HepG2 (cell line): ENCODE measurements at regions not wholly inside any gene's neighbourhood (a gene's known extent, or its start where the extent isn't known, plus 50 kb on each side); places are given as distances from the start of the nearest gene placed in this dataset.

Experiments used
- ATAC-seq: fragments of 200-7000 bp; cut with Tn5 transposase; 3 replicates; pipeline ENCODE4 v1.9.1; 2020; ENCODE audit warnings: mild to moderate bottlenecking, moderate library complexity
- BruUV-seq: library from RNA; stranded (reverse); fragments of 400-500 nt; replicated peaks from 2 replicates; lab custom pipeline; 2021; lab: Mats Ljungman, UMichigan
- CTCF ChIA-PET: fragments of 300-600 bp; formaldehyde crosslinking; extraction: SDS; loops from one replicate; lab custom pipeline; 2021; ENCODE audit warnings: low total read pairs, inconsistent platforms, low intra/inter-chr PET ratio; lab: Yijun Ruan, JAX
- POLR2A ChIA-PET: fragments of 350-600 bp; sonication (Branson Sonifier 250); formaldehyde crosslinking; loops from one replicate; lab custom pipeline; 2020; ENCODE audit warnings: antibody characterized with exemption, inconsistent platforms; lab: Yijun Ruan, JAX
- DNase-seq: peaks from one replicate; pipeline ENCODE4 v3.0.0-alpha.2; 2015; ENCODE audit warnings: low spot score
- FAIRE-seq: peaks from 3 replicates; lab custom pipeline; 2011; peaks lifted over from hg19 to GRCh38; lab: Jason Lieb, UNC
- H2AFZ ChIP-seq: one replicate; pipeline ENCODE4 v1.6.1; 2011; ENCODE audit warnings: low read length, inconsistent platforms
- H3K27ac ChIP-seq: fragments of 300-600 bp; 3 replicates; pipeline ENCODE4 v1.8.0; 2011; ENCODE audit warnings: mixed run types, mild to moderate bottlenecking, mixed read lengths, low read length, inconsistent platforms; ENCODE audit not compliant: insufficient read depth; ENCODE audit errors: extremely low read length
- H3K27me3 ChIP-seq, 2 experiments: fragments of 200-600 bp in 1 of 2; 2 replicates in 1 of 2; 3 replicates in 1 of 2; pipeline versions ENCODE4 v1.6.0 to v1.8.0; 2011; ENCODE audit warnings: low read length in 2 of 2, mild to moderate bottlenecking in 2 of 2, moderate library complexity in 2 of 2, inconsistent platforms in 1 of 2; ENCODE audit not compliant: insufficient read depth in 2 of 2, control insufficient read depth in 1 of 2
- H3K36me3 ChIP-seq, 2 experiments: fragments of 200-600 bp in 1 of 2; replicated peaks in 1 of 2; 2 replicates in 1 of 2; 3 replicates in 1 of 2; pipeline versions ENCODE4 v1.5.1 to v1.8.0; 2011; ENCODE audit warnings: low read length in 2 of 2, inconsistent platforms in 1 of 2; ENCODE audit not compliant: insufficient read depth in 2 of 2, control insufficient read depth in 1 of 2
- H3K4me1 ChIP-seq: 2 replicates; pipeline ENCODE4 v1.5.1; 2012; ENCODE audit warnings: low read length, inconsistent platforms; ENCODE audit not compliant: insufficient read depth
- H3K4me2 ChIP-seq: 2 replicates; pipeline ENCODE4 v1.6.0; 2011; ENCODE audit warnings: low read depth, low read length, inconsistent platforms
- H3K4me3 ChIP-seq, 3 experiments: fragments of 200-600 bp in 1 of 3; sonication (generic), shearing (Covaris generic) in 1 of 3; replicated peaks in 1 of 3; 2 replicates each; pipeline ENCODE4 v1.5.1; 2011 to 2016; ENCODE audit warnings: low read length in 3 of 3, inconsistent platforms in 2 of 3, low read depth in 2 of 3, mild to moderate bottlenecking in 2 of 3, control low read depth in 1 of 3, mixed read lengths in 1 of 3; ENCODE audit not compliant: insufficient read depth in 1 of 3
- H3K79me2 ChIP-seq: one replicate; pipeline ENCODE4 v1.6.1; 2011; ENCODE audit warnings: low read length, inconsistent platforms; ENCODE audit not compliant: insufficient read depth
- H3K9ac ChIP-seq: 2 replicates; pipeline ENCODE4 v1.6.0; 2011; ENCODE audit warnings: mild to moderate bottlenecking, low read depth, low read length, inconsistent platforms; ENCODE audit not compliant: insufficient read depth
- H3K9me3 ChIP-seq: 2 replicates; pipeline ENCODE4 v1.5.1; 2012; ENCODE audit warnings: mild to moderate bottlenecking, low read length
- H4K20me1 ChIP-seq: 2 replicates; pipeline ENCODE4 v1.6.0; 2011; ENCODE audit warnings: inconsistent platforms, mild to moderate bottlenecking, low read length, moderate library complexity; ENCODE audit not compliant: insufficient read depth
- JDP2 ChIP-seq: sonication (generic); formaldehyde crosslinking; IDR thresholded peaks from 2 replicates; pipeline ENCODE4 v1.8.1; 2022; ENCODE audit warnings: missing genetic modification reagents, borderline replicate concordance
- KMT2A ChIP-seq: sonication (generic); formaldehyde crosslinking; IDR thresholded peaks from 2 replicates; pipeline ENCODE4 v1.4.0; 2020; ENCODE audit warnings: missing genetic modification reagents
- TEAD3 ChIP-seq: optimal IDR thresholded peaks from 2 replicates; pipeline ENCODE3; 2016; ENCODE audit warnings: borderline replicate concordance
- ZNF546 ChIP-seq: sonication (generic); formaldehyde crosslinking; conservative IDR thresholded peaks from 2 replicates; pipeline ENCODE4 v1.8.1; 2023; ENCODE audit warnings: mild to moderate bottlenecking, missing genetic modification reagents
- ZNF782 ChIP-seq: sonication (generic); formaldehyde crosslinking; IDR thresholded peaks from 2 replicates; pipeline ENCODE4 v1.4.0; 2020; ENCODE audit warnings: missing genetic modification reagents, mild to moderate bottlenecking, borderline replicate concordance
- WGBS: methylation state at CpG from one replicate; pipeline ENCODE4 v1.1.6; 2017; ENCODE audit warnings: low lambda C conversion rate; 5-methylcytosine and 5-hydroxymethylcytosine counted together
- in situ Hi-C: cut with HindIII; loops from 2 replicates; pipeline ENCODE4 v1.10.0; 2017; ENCODE audit warnings: low pct_unique_long_range_greater_than_20kb; ENCODE audit not compliant: extremely low pct_ligation_motif_present
- intact Hi-C: fragments of 100-400 bp; cut with micrococcal nuclease; formaldehyde crosslinking; loops from one replicate; pipeline ENCODE4 v1.10.0; 2022; ENCODE audit not compliant: unreplicated experiment

GRCh38 chr13:50742353-50742752 is 101.1 kb downstream of the DLEU7 start:
- in situ Hi-C loops, result no loop called here
- H4K20me1 ChIP-seq, result no peaks in the 10 kb centered on the region
- H3K36me3 ChIP-seq, result no peaks in the 10 kb centered on the region
- H3K9ac ChIP-seq, result no peak overlapping the region
- CTCF ChIA-PET, result no interaction called here
- H3K4me2 ChIP-seq, result no peak overlapping the region
- FAIRE-seq (no peak), ATAC-seq (no peak), DNase-seq (no peak)
- no peak overlapping the region for H2AFZ ChIP-seq
- H3K9me3 ChIP-seq, result no peaks in the 10 kb centered on the region
- 83% methylated on average over 2 of the region's 2 CpGs for WGBS
- intact Hi-C loops, result no loop called here
- BruUV-seq, result no TSS peak
- peaks cover 7% of the 10 kb centered on the region; the same call in 1 of the 2 replicates for H3K4me1 ChIP-seq
- POLR2A ChIA-PET, result no interaction called here
- H3K4me3 ChIP-seq, result no peak overlapping the region
- TF ChIP-seq KMT2A (CRISPR knock-in tag) (no peak), TEAD3 (CRISPR knock-in tag) (no peak)
- TF ChIP-seq, all 625 proteins: peak for 0
- no peak overlapping the region for H3K27ac ChIP-seq
- H3K27me3 ChIP-seq, result no peaks in the 10 kb centered on the region
- no peaks in the 10 kb centered on the region for H3K79me2 ChIP-seq

- DNase-seq (no peak), FAIRE-seq (no peak), ATAC-seq (no peak)
- Histone ChIP-seq H3K9me3 (no peaks in the 10 kb centered on the region), H3K36me3 (no peaks in the 10 kb centered on the region), H3K9ac (no peak overlapping the region), H3K4me1 (peaks cover 7% of the 10 kb centered on the region; the same call in 1 of the 2 replicates), H3K27ac (no peak overlapping the region), H3K4me2 (no peak overlapping the region), H3K4me3 (no peak overlapping the region), H2AFZ (no peak overlapping the region), H3K27me3 (no peaks in the 10 kb centered on the region), H3K79me2 (no peaks in the 10 kb centered on the region), H4K20me1 (no peaks in the 10 kb centered on the region)
- intact Hi-C loops, result no loop called here
- no peak for TF ChIP-seq ZNF546 (CRISPR knock-in tag)
- TF ChIP-seq ZNF782 (CRISPR knock-in tag), result no peak
- no peak for TF ChIP-seq JDP2 (CRISPR knock-in tag)
- BruUV-seq, result no TSS peak
- CTCF ChIA-PET, result no interaction called here
- in situ Hi-C loops, result no loop called here
- POLR2A ChIA-PET, result no interaction called here
Observed at GRCh38 chr13:50742968-50743367, 100.5 kb downstream of the DLEU7 start.
